Panc1 (cell line): ENCODE measurements at regions not wholly inside any gene's neighbourhood (a gene's known extent, or its start where the extent isn't known, plus 50 kb on each side); places are given as distances from the start of the nearest gene placed in this dataset.

Experiments used
- ATAC-seq: fragments of 200-7000 bp; cut with Tn5 transposase; 2 replicates; pipeline ENCODE4 v1.9.1; 2020; ENCODE audit warnings: mild to moderate bottlenecking, moderate library complexity
- BruUV-seq: library from RNA; stranded (reverse); fragments of 400-500 nt; replicated peaks from 2 replicates; lab custom pipeline; 2021; lab: Mats Ljungman, UMichigan
- CTCF ChIA-PET: fragments of 300-600 bp; sonication (Branson Sonifier 250); formaldehyde crosslinking; loops from one replicate; lab custom pipeline; 2022; ENCODE audit warnings: antibody characterized with exemption; lab: Charles Lee
- POLR2A ChIA-PET: fragments of 300-600 bp; sonication (Branson Sonifier 250); formaldehyde crosslinking; loops from one replicate; lab custom pipeline; 2022; ENCODE audit warnings: antibody characterized with exemption; lab: Charles Lee
- DNase-seq: peaks from one replicate; pipeline ENCODE4 v3.0.0-alpha.2; 2010; ENCODE audit warnings: low read depth, low spot score
- H3K27ac ChIP-seq: 2 replicates; pipeline ENCODE4 v1.5.1; 2011; ENCODE audit warnings: mild to moderate bottlenecking, low read length, inconsistent platforms
- H3K27me3 ChIP-seq: fragments of 200-500 bp; sonication (Bioruptor generic); 2 replicates; pipeline ENCODE4 v1.6.0; 2014; ENCODE audit warnings: low read length, inconsistent platforms; ENCODE audit not compliant: control insufficient read depth, insufficient read depth
- H3K36me3 ChIP-seq: fragments of 200-500 bp; sonication (Bioruptor generic); 2 replicates; pipeline ENCODE4 v1.5.1; 2014; ENCODE audit warnings: inconsistent platforms, mild to moderate bottlenecking, low read length, moderate library complexity; ENCODE audit not compliant: control insufficient read depth, insufficient read depth
- H3K4me1 ChIP-seq: 2 replicates; pipeline ENCODE4 v1.5.1; 2011; ENCODE audit warnings: inconsistent platforms, mild to moderate bottlenecking, low read length, moderate library complexity; ENCODE audit not compliant: control insufficient read depth, insufficient read depth
- H3K4me3 ChIP-seq, 2 experiments: 2 replicates each; pipeline ENCODE4 v1.5.1; 2011 to 2012; ENCODE audit warnings: low read depth in 2 of 2, low read length in 2 of 2, mild to moderate bottlenecking in 2 of 2, inconsistent platforms in 1 of 2, moderate library complexity in 1 of 2
- H3K9me3 ChIP-seq: fragments of 200-500 bp; sonication (Bioruptor generic); 2 replicates; pipeline ENCODE4 v1.5.1; 2014; ENCODE audit warnings: low read depth, mild to moderate bottlenecking, inconsistent platforms, low read length, moderate library complexity; ENCODE audit not compliant: control insufficient read depth, insufficient read depth
- CTCF ChIP-seq: fragments of 450-650 bp; IDR thresholded peaks from 2 replicates; pipeline ENCODE4 v1.5.1; 2017; ENCODE audit warnings: mild to moderate bottlenecking
- POLR2AphosphoS5 ChIP-seq: IDR thresholded peaks from 2 replicates; pipeline ENCODE4 v1.6.1; 2012; ENCODE audit warnings: mild to moderate bottlenecking, low read depth, low read length, moderate library complexity
- SIN3A ChIP-seq: IDR thresholded peaks from 2 replicates; pipeline ENCODE4 v1.6.1; 2012; ENCODE audit warnings: low read depth, mild to moderate bottlenecking, low read length, moderate library complexity, borderline replicate concordance; ENCODE audit not compliant: insufficient read depth
- TCF7L2 ChIP-seq: IDR thresholded peaks from 2 replicates; pipeline ENCODE4 v1.6.1; 2011; ENCODE audit warnings: mild to moderate bottlenecking, low read depth, low read length, inconsistent platforms
- in situ Hi-C: cut with HindIII; loops from 2 replicates; pipeline ENCODE4 v1.10.0; 2016; ENCODE audit warnings: low sequenced_read_pairs, low pct_unique_long_range_greater_than_20kb
- intact Hi-C: fragments of 100-400 bp; cut with micrococcal nuclease; formaldehyde crosslinking; loops from one replicate; pipeline ENCODE4 v1.10.0; 2022; ENCODE audit not compliant: unreplicated experiment
- TF ChIP-seq, protein P1 (sequence below), 2 experiments: IDR thresholded peaks; 2 replicates each; pipeline ENCODE4 v1.6.1; 2011 to 2012; ENCODE audit warnings: low read depth in 2 of 2, control low read depth in 1 of 2, low read length in 1 of 2, mild to moderate bottlenecking in 1 of 2, moderate library complexity in 1 of 2; ENCODE audit not compliant: insufficient read depth in 1 of 2

GRCh38 chr12:5102806-5103205 lies 59.1 kb downstream of the KCNA5 start:
- no peaks in the 10 kb centered on the region for H3K36me3 ChIP-seq
- H3K27me3 ChIP-seq = no peaks in the 10 kb centered on the region
- POLR2A ChIA-PET = no interaction called here
- CTCF ChIA-PET = no interaction called here
- no peak overlapping the region for H3K4me3 ChIP-seq
- in situ Hi-C loops (no loop called here), intact Hi-C loops (no loop called here)
- TF ChIP-seq CTCF = no peak
- TF ChIP-seq TCF7L2 = no peak
- no peaks in the 10 kb centered on the region for H3K9me3 ChIP-seq
- ATAC-seq = no peak
- H3K27ac ChIP-seq = no peak overlapping the region
- H3K4me1 ChIP-seq = no peaks in the 10 kb centered on the region
- DNase-seq = no peak
- no TSS peak for BruUV-seq

- H3K36me3 ChIP-seq = no peaks in the 10 kb centered on the region
- no peak for DNase-seq
- ChIA-PET POLR2A (no interaction called here), CTCF (no interaction called here)
- H3K4me3 ChIP-seq = no peak overlapping the region
- TF ChIP-seq POLR2AphosphoS5 = no peak
- no peak for TF ChIP-seq SIN3A
- TF ChIP-seq CTCF = no peak
- TF ChIP-seq TCF7L2 = no peak
- TF ChIP-seq, protein P1, sequence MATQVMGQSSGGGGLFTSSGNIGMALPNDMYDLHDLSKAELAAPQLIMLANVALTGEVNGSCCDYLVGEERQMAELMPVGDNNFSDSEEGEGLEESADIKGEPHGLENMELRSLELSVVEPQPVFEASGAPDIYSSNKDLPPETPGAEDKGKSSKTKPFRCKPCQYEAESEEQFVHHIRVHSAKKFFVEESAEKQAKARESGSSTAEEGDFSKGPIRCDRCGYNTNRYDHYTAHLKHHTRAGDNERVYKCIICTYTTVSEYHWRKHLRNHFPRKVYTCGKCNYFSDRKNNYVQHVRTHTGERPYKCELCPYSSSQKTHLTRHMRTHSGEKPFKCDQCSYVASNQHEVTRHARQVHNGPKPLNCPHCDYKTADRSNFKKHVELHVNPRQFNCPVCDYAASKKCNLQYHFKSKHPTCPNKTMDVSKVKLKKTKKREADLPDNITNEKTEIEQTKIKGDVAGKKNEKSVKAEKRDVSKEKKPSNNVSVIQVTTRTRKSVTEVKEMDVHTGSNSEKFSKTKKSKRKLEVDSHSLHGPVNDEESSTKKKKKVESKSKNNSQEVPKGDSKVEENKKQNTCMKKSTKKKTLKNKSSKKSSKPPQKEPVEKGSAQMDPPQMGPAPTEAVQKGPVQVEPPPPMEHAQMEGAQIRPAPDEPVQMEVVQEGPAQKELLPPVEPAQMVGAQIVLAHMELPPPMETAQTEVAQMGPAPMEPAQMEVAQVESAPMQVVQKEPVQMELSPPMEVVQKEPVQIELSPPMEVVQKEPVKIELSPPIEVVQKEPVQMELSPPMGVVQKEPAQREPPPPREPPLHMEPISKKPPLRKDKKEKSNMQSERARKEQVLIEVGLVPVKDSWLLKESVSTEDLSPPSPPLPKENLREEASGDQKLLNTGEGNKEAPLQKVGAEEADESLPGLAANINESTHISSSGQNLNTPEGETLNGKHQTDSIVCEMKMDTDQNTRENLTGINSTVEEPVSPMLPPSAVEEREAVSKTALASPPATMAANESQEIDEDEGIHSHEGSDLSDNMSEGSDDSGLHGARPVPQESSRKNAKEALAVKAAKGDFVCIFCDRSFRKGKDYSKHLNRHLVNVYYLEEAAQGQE (IDR thresholded peaks at IDR 0.05; ENCODE audit: insufficient read depth in 1 of 2, low read depth in 2 of 2, low read length in 1 of 2) = no peak
- intact Hi-C loops = no loop called here
- in situ Hi-C loops = no loop called here
- H3K27me3 ChIP-seq = no peaks in the 10 kb centered on the region
- no TSS peak for BruUV-seq
- no peak overlapping the region for H3K27ac ChIP-seq
- no peak for ATAC-seq
- H3K4me1 ChIP-seq = no peaks in the 10 kb centered on the region
- no peaks in the 10 kb centered on the region for H3K9me3 ChIP-seq
Measured at GRCh38 chr12:5110345-5110744, 66.7 kb downstream of the KCNA5 start.

DNA sequence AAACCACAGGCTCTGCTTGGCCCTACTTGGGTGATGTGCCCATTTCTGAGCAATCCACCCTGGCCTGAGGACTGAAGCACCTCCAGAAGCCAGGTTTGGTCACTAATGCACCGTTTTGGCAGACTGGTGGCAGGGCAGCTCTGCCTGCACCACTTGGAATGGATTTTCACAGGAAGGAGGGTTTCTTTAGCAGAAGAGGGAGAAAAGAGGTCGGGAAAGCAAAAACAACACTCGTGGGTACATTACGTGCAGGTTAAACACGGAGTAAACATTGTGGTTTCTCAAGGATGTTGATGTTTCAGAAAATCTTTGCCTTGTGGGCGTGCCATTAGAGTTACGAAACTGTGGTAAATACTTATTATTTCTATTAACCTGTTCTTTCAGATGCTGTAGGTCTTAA lies 70.8 kb downstream of the KCNA5 start:
- DNase-seq (no peak), ATAC-seq (no peak)
- no TSS peak for BruUV-seq
- Histone ChIP-seq H3K27me3 (no peaks in the 10 kb centered on the region), H3K36me3 (no peaks in the 10 kb centered on the region), H3K9me3 (no peaks in the 10 kb centered on the region), H3K4me1 (no peaks in the 10 kb centered on the region), H3K4me3 (no peak overlapping the region), H3K27ac (no peak overlapping the region)
- no peak for TF ChIP-seq POLR2AphosphoS5
- no peak for TF ChIP-seq CTCF
- TF ChIP-seq SIN3A = no peak
- TF ChIP-seq, protein P1 (IDR thresholded peaks at IDR 0.05; ENCODE audit: insufficient read depth in 1 of 2, low read depth in 2 of 2, low read length in 1 of 2) = no peak
- TF ChIP-seq TCF7L2 = no peak
- POLR2A ChIA-PET = no interaction called here
- in situ Hi-C loops (no loop called here), intact Hi-C loops (no loop called here)
- CTCF ChIA-PET = no interaction called here
